ENCODE measurements at regions not wholly inside any gene's neighbourhood (a gene's known extent, or its start where the extent isn't known, plus 50 kb on each side); places are given as distances from the start of the nearest gene placed in this dataset.

GRCh38 chr9:18202924-18203323 lies 271.0 kb upstream of the ADAMTSL1 start:
- peak; percentile 30 for ATAC-seq
- no peak for DNase-seq (ENCODE audit: low spot score)

- DNase-seq (ENCODE audit: low spot score), result no peak
- ATAC-seq, result peak; percentile 41
Measured at GRCh38 chr9:18207735-18208134, 266.2 kb upstream of the ADAMTSL1 start.

DNA sequence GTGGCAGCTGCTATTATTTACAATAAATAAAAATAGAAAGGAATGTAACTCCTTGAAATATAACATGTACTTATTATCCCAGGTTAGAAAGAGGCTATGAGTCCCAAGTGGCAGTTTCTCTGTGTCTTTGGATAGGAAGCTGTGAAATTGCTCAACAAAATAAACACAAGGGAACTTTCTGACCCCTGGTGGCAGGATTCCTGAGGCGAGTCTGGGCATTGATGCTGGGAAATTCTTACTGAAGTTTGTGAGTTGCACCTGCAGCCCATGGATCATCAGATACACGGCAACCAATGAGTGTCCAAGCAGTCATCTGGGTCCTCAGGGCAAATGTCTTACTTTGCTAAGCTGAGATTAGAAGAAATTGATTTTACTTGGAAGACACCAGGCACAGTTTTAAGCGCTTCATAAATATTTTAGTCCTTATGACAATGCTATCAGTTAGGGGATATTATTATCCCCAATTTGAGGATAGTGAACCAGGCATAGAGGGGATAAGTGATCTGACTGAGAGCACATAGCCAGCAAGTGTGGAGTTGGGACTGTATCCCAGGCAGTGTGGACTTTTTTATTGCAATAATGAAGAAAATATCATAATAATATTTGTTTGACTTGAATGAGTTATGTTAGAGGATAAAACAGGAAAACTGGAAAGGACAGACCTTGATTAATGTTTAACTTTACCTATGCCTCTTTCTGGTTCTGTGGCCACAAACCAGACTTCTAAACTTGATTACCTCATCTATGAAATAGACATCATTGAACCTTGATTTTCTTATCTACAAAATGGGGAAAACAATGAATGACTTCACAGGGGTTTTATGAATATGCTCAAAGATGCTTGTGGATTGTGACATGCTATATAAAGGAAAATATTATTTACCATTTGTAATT lies 265.5 kb upstream of the ADAMTSL1 start:
- peak; percentile 59 for DNase-seq (ENCODE audit: low spot score)

GRCh38 chr9:18215626-18216025 lies 258.3 kb upstream of the ADAMTSL1 start:
- no peak for DNase-seq (ENCODE audit: low spot score)
- ATAC-seq, result no peak

More for the DNA sequence above, 265.5 kb upstream of the ADAMTSL1 start:
- peak; percentile 92 for ATAC-seq

DNA sequence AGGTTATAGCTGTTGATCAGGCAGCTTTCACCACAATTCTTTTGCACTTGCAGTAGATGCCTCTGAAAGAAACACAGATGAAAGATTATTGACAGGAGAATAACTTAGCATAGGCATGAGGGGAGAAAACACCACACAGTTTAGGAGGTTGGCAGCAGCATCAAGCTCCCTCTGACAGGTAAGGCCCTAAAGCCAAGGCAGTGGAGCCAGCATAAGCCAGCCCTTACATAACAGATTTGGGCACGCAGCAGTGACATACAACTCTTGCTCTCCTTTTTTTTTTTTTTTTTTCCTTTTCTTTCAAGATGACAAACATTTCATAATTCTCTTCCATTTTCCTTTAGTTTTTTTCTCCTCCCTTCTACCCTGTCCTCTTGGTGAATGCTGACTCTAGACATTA lies 257.6 kb upstream of the ADAMTSL1 start:
- ATAC-seq, result no peak
- DNase-seq (ENCODE audit: low spot score), result no peak

GRCh38 chr9:18228101-18228500 lies 245.9 kb upstream of the ADAMTSL1 start:
- no peak for DNase-seq (ENCODE audit: low spot score)
- no peak for ATAC-seq

DNA sequence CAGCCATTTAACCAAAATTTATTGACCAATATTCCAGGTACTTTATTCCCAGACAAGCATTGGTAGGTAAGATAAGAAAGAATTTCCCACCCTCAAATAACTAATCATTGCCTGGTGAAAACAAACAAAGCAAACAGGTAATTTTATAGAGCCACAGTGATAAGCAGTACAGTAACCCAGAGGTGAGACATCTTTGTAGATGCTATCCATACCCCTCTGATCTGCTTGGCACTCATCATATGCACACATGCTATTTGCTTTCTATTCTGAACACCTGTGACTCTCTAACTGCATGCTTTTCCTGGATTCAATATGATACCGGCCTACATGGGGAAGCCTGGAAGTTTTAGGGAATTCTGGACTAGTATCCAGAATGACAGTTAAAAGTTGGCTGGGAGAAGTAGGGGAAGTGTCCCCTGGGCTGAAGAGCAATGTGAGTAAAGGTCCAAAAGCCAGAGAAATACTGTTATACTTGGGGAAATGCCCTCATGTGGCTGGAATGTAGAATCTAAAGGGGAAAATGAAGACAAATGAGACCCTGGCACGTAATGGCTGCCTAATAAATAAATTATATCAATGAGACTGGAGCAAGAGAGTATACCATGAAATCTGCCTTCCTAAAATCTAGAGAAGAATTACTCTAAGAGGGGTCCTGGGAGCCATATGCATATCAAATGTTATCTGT lies 243.8 kb upstream of the ADAMTSL1 start:
- DNase-seq (ENCODE audit: low spot score) (no peak), ATAC-seq (no peak)

- DNase-seq (ENCODE audit: low spot score) (no peak), ATAC-seq (no peak)
Measured at GRCh38 chr9:18233311-18233710, 240.6 kb upstream of the ADAMTSL1 start.

- no peak for DNase-seq (ENCODE audit: low spot score)
- ATAC-seq, result no peak
Measured at GRCh38 chr9:18233776-18234445, 240.0 kb upstream of the ADAMTSL1 start.

- no peak for DNase-seq (ENCODE audit: low spot score)
- no peak for ATAC-seq
Measured at GRCh38 chr9:18235181-18235908, 238.6 kb upstream of the ADAMTSL1 start.

DNA sequence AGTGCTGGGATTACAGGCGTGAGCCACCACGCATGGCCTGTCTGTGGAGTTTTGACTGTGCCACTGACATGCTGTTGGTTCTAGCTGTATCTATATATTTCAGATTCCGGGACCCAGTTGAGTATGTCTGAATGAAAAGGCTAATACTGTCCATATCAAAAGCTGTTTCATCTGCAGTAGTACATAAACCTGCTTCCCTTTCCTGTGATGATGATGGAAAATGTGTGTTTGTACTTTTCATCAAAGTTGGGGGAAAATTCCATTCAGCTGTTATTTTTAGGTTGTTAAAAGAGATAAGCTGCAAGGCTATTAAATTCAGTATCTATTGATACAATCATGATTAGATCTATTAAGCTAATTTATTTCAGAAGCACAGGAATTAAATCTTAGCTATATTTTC lies 237.6 kb upstream of the ADAMTSL1 start:
- DNase-seq (ENCODE audit: low spot score), result no peak
- ATAC-seq, result no peak

GRCh38 chr9:18237776-18238175 lies 236.2 kb upstream of the ADAMTSL1 start:
- no peak for ATAC-seq
- DNase-seq (ENCODE audit: low spot score), result no peak

GRCh38 chr9:18238254-18238653 lies 235.7 kb upstream of the ADAMTSL1 start:
- ATAC-seq (no peak), DNase-seq (ENCODE audit: low spot score) (no peak)

DNA sequence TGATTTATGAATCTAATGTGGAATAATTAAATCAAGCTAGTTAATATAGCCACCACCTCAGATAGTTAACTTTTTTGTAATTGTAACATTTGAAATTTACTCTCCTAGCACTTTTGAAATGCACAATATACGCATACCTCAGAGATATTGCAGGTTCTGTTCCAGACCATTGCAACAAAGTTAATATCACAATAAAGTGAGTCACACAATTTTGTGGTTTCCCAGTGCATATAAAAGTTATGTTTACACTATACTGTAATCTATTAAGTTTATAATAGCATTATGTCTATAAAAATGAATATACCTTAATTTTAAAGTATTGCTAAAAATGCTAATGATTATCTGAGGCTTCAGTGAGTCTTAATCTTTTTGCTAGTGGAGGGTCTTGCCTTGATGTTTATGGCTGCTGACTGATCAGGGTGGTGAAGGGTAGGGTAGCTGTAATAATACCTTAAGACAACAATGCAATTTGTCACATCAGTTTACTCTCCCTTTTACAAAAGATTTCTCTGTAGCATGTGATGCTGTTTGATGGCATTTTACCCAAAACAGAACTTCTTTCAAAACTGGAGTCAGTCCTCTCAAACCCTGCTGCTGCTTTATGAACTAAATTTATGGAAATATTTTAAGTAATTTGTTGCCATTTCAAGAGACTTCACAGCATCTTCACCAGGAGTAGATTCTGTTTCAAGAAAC lies 235.1 kb upstream of the ADAMTSL1 start:
- DNase-seq (ENCODE audit: low spot score) (no peak), ATAC-seq (no peak)

GRCh38 chr9:18240213-18240612 lies 233.7 kb upstream of the ADAMTSL1 start:
- DNase-seq (ENCODE audit: low spot score), result no peak
- no peak for ATAC-seq

DNA sequence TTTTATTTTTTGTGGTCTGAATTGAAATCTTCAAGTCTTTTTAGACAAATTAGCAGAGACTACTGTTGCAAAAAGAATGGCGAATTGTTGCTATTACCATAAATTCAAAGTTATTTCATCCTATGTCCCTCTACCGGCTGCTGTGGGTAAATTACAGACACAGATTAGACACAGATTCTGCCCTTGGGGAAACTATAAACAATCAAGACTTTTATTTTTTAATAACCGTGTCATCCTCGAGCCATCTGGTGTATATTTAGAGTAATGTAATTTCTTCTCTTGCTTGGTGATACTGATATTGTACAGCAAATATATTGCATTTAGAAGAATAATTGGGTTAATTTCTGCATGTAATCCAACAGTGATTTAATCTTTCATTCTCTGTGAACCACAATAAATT lies 228.0 kb upstream of the ADAMTSL1 start:
- no peak for ATAC-seq
- DNase-seq (ENCODE audit: low spot score), result no peak

GRCh38 chr9:18250053-18250452 lies 223.9 kb upstream of the ADAMTSL1 start:
- DNase-seq (ENCODE audit: low spot score) (no peak), ATAC-seq (no peak)

DNA sequence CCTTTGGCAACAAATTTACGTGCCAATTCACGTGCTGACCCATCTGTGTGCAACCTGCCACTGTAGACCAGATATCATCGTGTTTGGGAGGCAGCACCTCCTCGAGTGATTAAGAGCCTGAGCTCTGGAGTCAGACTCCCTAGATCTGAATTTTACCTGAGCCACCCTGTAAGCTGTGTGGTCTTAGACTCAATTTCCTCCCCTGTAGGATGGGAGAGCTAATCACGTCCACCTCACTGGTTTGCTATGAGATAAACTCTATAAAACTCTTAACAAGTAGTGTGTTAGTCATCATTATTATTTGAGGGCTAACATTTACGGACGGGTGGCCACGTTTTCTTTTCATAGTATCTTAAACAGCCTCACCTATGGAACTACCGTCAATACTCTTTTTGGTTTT lies 220.0 kb upstream of the ADAMTSL1 start:
- DNase-seq (ENCODE audit: low spot score) (no peak), ATAC-seq (no peak)

DNA sequence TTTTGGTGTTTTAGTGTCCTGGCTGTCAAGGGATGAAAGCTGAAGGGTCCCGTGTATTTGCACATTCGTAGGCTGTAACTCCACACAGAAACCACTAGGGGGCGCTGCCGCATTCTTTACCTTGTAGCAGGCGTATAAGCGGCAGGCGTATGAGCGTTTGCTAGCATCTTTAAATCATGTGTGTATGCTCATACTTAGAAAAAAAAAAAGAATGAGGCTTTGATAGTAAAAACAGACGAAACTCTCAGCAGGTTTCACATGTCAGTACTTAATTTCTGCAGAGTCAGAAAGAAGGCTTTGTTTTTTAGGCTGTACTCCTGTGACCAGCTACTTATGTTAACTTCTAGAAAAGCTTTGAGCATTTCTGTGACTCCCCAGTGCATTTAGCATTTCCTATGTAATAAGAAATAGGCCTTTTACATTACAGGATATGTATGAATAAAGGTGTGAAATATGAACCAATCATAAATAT lies 218.8 kb upstream of the ADAMTSL1 start:
- peak; percentile 99 for ATAC-seq

DNA sequence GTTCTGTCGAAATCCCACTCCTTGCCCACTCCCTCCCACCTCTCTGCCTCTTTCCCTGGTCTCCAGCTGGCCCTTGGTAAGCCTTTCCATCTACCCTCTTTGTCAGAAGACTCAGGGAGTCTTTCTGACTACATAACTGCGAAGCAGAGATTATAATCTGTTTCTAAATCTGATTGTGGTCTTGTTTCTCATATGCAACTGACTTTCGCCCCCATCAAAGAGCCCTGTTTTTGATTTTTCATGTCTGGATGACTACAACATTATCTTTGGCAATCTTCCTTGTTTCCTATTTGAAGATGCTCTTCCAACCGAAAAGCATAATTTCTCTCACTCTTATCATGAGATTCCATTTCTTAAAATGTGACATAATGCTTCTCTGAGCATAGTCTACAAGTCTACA lies 218.2 kb upstream of the ADAMTSL1 start:
- ATAC-seq, result no peak
- DNase-seq (ENCODE audit: low spot score), result no peak

More for the DNA sequence above, 218.8 kb upstream of the ADAMTSL1 start:
- DNase-seq (ENCODE audit: low spot score), result peak; percentile 80

All from left lobe of liver (tissue), 2 donors.